ENCODE measurements at regions not wholly inside any gene's neighbourhood (a gene's known extent, or its start where the extent isn't known, plus 50 kb on each side); places are given as distances from the start of the nearest gene placed in this dataset.

DNA sequence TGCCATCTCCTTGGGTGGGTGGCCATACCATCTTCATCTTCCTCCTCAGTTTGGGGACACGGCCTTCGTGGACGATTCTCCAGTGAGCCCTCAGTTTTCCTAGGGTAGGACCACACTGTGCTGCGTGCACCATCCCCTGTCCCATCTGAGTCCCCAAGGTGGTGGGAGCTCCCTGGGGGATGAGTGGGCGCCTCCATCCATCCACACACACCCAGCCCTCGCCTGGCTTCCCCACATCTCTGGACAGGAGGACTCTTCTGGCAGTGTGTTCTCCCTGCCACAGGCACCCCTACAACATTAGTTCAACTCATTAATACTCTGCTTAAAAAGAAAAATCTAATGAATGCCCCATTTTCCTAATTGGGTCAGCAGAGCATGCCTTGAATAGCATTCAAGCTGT lies 408.5 kb downstream of the SHANK2 start:
- TF ChIP-seq, protein P1, sequence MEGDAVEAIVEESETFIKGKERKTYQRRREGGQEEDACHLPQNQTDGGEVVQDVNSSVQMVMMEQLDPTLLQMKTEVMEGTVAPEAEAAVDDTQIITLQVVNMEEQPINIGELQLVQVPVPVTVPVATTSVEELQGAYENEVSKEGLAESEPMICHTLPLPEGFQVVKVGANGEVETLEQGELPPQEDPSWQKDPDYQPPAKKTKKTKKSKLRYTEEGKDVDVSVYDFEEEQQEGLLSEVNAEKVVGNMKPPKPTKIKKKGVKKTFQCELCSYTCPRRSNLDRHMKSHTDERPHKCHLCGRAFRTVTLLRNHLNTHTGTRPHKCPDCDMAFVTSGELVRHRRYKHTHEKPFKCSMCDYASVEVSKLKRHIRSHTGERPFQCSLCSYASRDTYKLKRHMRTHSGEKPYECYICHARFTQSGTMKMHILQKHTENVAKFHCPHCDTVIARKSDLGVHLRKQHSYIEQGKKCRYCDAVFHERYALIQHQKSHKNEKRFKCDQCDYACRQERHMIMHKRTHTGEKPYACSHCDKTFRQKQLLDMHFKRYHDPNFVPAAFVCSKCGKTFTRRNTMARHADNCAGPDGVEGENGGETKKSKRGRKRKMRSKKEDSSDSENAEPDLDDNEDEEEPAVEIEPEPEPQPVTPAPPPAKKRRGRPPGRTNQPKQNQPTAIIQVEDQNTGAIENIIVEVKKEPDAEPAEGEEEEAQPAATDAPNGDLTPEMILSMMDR (IDR thresholded peaks at IDR 0.05; ENCODE audit: insufficient read depth, low read length, poor library complexity, severe bottlenecking) = no peak
- no peak for TF ChIP-seq EZH2phosphoT487 (conservative IDR thresholded peaks at IDR 0.05; ENCODE audit: low read length)
